NCI-H82 treated with DMSO at 0.1 percent for 48 hours (cell line): ENCODE measurements at regions not wholly inside any gene's neighbourhood (a gene's known extent, or its start where the extent isn't known, plus 50 kb on each side); places are given as distances from the start of the nearest gene placed in this dataset.

ENCODE experiments used
- DNase-seq: peaks from one replicate; lab custom pipeline; 2025; ENCODE audit not compliant: unreplicated experiment; lab: John Stamatoyannopoulos, UW

DNA sequence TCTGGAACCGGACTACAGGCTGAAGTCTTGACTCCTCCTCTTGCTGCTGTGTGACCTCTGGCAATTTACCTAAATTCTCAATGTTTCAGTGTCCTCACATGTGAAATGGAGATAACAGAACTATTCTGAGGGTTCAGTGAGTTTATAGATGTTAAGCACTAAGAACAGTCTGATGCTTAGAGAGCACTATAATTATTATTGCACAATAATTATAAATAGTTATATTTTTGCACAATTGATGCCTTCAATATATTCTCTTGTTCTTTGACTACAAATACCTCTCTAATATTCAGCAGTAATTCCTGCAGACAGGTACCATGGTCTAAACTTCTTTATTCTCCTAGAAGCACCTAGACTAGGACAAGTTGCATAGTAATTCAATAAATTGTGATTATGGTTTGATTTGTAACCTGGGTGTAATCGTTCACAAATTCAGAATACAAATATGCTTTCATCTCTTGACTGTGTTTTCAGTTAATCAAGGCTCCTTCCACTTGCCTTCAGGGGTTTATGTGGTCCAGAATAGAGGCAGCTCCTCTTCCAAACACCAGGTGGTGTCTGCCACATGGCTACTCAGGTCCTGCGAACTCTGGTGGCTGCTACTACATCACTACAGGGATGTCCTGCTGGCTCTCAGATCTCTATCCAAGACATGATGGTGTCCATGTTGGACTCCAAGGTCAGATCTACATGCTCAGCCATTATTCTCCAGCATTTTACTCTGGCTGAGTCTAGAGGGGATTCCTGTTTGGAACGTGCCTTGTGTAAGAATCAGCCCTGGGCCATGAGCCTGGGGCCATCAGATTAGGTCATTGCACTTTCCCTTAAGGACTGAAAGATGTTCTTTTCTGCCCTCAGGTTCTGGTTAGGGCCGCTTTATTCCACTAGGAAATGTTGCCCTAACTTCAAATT, 103.4 kb downstream of the QRFPR start:
- no peak for DNase-seq

DNA sequence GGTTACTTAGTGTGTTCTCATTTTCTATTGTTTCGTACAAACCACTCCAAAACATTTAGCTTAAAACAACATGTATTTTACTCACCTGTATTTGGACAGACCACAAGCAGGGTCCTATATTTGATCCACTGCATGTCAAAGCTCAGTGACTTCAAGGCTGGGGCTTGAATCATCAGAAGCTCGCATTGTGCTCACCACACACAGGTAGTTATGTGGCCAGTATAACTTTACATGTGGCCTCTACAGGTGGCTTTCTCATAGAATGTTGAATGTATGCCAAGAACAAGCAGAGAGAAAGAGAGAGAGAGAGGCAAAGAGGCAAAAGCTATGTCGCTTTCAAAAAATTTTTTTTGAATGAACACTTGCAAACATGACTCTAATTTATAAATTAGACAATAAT, 107.6 kb downstream of the QRFPR start:
- DNase-seq = no peak

DNA sequence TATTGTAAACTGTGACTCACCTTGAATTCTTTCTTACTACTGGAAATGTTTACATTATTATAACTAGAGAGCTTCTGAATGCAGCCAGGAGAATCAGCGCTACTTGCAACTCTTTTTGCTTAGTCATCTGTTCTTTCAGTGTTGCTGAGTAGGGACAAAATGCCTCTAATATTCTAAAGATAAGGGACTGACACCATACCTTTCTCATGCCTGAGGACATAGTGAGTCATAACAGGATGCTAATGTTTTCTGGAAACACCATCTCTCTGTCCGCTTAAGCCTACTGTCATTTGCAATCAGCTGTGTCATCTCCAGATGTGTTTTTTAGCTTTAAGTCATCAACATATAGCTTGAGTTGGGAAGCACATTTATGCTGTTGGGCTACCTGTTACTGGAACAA, 108.3 kb downstream of the QRFPR start:
- no peak for DNase-seq

DNA sequence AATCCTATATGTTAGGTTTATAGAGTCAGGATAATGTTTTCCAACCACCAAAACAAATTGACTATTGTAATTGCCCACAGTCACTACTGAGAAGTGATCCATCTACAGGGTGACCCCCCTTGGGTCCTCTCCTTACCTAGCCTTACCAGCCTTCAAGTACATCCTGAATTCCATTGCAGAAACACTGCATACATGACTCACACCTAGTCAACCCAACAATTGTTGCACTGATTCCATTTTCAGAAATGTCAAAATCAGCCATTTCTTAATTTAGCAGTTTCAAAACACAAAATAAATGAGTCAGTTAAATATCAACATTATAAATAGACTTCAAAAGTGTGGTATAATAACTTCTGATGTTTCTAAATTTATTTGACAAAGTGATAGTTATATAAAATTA, 106.3 kb upstream of the TNIP3 start:
- no peak for DNase-seq

DNA sequence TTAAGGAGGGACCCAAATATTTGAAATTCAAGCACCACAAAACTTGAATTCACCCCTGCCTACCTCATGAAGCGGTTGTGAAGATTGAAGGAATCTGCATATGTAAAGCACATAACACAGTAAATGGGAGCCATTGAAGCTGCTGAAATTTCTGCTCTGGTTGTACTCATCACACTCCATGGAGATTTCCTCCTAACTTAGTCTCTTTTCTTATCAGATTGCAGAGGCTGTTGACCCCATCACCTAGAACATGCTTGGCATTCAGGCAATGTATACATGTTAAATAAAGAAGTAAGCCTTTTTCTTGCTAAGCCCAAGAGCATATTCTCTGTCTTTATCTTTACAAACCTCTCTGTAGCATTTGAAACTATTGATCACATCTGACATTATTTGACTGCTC, 104.9 kb upstream of the TNIP3 start:
- DNase-seq = no peak

DNA sequence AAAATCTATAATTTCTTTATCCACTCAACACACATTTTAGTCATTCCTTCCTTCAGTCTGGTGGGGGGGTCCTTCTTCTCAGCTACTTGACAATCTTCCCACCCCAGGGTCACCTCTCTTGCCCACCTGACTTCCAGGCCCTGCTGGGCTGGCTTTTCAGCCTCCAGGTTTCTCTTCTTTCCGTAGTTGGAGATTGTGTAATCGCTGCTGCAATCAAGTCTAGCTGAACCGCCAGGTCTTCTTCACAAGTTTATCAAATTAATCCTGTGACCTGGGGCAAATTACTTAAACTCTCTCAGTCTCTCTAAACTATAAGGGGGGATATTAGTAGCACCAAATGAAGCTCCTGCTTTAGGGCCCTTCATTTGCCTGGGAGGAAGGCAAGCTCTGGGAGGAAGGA, 102.9 kb upstream of the TNIP3 start:
- no peak for DNase-seq

DNA sequence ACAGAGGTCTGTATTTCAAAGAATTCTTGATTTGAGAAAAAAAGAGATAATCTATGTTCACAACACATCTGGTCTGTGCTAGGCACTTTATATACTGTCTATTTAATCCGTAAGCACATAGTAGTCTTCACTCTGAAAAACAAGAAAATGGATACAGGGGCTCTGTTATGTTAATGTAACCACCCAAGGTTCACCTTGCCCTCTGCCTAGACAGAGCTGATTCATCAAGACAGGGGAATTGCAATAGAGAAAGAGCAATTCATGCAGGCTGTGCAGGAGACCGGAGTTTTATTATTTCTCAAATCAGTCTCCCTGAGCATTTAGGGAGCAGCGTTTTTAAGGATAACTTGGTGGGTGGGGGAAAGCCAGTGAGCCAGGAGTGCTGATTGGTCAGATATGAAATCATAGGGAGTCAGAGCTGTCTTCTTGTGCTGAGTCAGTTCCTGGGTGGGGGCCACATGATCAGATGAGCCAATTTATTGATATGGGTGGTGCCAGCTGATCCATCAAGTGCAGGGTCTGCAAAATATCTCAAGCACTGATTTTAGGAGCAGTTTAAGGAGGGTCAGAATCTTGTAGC, 92.9 kb upstream of the TNIP3 start:
- no peak for DNase-seq

DNA sequence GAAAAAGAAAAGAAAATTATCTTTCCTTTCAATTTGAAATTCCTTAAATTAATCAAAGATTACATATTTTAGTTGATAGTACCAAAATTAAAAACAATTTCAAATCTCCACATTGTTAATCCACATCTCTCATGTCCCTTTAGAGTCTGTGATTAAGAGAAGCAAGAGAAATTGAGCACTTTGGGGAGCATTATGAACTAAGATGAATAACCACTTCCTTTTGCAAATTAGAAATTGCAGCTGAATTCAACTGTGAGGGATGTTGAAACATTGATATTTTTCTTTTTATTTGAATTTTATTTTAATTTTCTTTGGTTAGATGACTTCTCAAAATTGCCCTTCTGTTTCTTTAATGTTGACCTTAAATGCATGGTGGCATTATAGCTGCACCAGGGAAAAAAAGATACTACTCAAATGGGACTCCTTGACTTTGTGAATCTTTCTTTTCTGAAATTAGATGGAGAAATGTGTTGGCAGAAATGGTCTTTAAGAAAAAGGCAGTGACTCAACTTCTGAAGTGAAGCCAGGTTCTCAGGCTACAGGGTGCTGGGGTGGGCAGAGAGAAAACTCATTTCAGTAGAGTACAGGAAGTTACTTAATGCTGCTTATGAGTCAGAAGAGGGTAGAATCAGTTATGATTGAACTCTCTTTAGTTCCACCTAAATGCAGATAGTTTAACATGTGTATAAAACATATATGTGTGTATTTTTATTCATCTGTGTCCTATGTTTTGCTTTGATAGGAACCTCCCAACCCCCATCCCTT, 92.0 kb upstream of the TNIP3 start:
- no peak for DNase-seq

DNA sequence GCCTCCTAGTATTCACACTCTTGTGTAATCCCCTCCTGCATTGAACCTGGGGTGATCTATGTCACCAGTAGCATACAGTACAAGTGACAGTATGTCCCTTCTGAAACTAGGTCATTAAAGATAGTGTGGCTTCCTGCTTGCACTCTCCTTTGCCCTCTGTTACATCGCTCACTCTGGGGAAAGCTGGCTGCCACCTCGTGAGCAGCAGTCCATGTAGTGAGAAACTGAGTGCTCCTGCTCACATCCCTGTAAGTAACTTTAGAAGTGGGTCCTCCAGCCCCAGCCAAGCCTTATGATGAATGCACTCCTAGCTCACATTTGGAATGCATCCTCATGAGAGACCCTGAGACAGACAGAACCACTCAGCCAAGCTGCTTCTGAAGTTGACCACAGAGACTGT, 89.8 kb upstream of the TNIP3 start:
- DNase-seq = no peak

DNA sequence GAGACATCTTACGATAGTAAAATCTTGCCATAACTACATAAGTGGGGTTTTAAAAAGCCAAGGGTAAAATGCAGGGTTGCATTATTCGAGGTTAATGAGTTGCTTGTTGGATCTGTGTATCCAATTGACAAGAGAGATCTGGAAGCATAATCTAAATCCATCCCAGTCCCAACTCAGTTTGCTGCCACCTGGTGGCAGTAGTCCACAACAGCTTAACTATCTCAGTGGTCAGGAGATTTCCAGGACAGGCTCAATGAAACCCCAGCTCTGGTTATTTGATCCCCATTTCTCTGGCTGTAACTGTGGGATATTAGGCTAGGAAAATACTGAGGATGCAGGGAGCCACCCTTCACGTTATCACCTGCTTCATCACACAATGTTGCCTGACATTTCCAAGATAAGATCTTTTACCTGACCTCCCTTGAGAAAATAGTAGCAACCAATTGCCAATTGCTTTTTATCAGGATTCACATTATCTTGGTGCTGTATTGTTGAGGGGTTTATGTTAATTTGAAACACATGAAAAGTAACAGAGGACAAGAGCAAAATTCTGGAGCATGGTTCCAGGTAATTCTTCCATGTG, 88.2 kb upstream of the TNIP3 start:
- peak; percentile 42 for DNase-seq

DNA sequence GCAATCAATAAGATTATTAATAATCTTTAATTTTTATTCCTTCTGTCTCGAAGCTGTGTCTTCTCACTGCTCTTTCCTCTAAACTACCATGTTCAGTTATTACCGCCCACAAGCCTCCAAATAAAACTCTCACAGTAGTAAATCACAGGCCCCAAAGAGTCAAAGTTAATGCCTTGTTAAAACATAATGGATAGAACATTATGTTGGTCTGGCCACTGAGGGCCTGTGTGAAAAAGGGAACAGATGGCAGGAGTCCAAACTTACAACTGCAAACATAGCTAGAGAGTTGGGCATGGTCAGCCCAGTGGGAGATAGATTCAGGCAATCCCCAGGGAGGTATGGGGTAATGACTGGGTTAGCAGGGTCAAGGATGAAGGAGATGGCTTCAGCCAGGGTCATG, 84.6 kb upstream of the TNIP3 start:
- no peak for DNase-seq

DNA sequence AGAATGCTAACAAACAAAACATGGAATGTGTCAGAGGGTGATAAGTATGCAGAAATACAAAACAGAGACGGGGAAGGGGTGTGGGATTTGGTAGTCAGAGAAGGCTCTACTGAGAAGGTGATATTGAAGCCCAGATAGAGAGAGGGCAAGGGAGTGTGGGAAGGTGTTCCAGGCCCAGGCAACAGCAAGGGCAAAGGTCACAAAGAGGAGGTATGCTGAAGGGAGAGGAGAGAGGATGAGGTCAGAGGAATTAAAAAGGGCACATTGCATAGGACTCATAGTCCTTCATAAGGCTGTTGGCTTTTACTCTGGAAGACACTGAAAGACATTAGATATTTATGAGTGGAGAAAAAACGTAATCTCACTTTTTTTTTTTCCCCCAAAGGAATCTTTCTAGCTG, 82.6 kb upstream of the TNIP3 start:
- DNase-seq = no peak

DNA sequence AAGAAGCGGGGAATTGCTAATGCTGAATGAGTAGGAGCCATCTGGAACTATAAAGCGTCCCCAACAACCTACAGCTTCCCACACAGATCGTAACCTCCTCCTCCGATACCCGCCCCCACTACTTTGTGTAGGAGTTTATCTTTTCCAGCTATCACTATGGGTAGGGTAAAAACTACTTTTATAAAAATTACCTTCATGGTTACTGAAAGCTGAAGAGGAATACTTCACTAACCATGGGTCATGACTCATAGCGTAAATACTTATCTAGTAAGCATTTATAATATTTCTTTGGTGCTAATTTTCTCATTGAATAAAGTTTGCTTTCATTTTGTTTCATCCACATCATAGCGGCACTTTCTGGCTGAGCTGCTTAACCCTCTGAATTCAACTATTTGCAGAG, 79.4 kb upstream of the TNIP3 start:
- no peak for DNase-seq

DNA sequence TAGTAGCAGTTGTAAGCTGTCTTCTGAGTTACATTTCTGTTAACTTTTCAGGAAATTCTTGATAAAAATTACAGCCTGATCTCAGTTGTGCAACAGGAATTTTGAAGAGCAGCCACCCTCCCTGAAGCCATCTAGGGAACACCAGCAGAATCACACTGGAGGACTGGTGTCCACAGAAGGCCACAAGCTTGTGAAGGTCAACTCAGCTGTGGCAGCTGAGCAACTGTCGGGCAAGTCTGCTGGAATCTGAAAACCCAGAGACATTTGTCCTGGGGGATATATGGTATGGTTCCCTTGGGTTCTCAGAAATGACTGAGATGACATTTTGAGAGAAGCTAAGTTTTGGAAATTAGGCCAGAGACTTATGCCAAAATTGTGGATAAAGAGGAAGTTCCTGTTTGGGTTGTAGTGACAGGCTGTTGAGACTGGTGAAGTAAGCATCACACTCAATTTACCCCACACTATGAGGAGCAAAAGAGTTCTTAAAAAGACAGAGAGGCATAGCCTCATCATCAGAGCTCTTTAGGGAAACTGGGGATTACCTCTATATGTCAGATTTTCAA, 78.1 kb upstream of the TNIP3 start:
- DNase-seq = no peak

DNA sequence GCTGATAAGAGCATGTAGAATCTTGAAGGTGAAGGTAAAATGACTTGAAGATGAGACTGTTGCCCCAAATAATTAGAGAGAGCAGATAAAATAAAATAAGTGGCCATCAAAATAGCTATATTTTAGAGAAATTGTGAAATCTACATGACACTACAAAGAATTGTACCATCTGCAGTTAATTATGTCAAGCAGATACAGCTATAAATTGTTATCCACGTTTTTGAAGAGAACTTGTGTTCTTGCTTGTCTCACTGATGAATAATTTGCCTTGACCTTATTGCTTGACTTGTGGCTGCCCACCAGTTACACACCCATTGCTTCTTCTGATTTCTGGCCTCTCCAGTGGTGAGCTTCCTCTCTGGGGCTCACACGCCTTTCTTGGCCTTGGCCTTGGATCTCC, 75.8 kb upstream of the TNIP3 start:
- no peak for DNase-seq

DNA sequence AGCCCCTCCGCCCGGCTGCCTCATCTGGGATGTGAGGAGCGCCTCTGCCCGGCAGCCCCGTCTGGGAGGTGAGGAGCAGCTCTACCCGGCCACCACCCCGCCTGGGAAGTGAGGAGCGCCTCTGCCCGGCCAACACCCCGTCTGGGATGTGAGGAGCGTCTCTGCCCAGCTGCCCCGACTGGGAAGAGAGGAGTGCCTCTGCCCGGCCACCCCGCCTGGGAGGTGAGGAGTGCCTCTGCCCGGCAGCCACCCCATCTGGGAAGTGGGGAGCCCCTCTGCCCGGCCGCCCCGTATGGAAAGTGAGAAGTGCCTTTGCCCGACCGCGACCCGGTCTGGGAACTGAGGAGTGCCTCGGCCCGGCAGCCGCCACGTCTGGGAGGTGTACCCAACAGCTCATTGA, 74.3 kb upstream of the TNIP3 start:
- DNase-seq = no peak

DNA sequence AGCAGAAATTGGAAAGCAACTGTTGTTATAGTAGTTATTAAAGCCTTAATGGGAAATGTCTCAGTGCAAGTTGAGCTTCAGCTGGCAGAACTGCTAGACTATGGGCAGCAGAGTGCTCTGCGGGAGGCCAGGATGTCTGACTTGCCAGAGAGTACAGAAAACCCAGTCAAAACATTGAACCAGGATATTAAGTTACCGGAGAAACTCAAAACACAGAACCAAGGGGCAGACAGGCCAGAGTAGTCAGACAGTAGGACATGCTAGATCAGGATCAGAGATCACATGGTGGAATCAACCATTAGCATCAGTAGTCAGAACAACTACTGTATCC, 72.9 kb upstream of the TNIP3 start:
- DNase-seq = no peak

DNA sequence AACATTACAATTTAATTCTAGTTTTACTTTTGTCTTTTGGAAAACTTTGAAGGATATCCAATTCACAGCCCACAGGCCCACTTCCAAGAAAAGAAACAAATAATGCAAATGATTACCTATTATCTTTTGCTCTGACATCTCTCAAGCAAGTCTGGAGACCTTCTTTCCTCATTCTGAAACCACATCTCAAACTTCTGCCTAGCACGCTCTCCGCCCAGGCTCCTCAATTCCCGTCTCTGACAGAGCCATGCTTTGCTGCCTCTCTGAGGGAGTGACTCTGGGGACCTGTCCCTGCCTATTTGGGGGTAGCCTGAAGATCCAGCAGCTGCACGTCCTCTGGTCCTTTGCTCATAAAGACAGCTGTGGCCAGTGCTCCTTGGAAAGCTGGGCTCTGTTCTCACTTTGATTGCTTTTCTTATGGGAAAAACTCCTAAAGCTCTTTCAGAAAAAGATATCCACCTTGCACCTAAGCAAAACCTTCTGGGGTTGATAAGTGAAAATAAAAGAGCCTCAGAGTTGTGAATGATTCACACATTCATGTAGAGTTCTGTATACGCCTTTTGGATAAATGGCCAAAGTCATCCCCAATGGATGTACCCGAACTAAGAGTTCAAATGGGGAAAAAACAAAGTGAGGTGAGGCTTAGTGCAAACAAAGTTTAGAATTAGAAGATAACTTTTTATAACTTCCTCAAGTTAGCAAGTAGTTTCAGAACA, 72.4 kb upstream of the TNIP3 start:
- no peak for DNase-seq

DNA sequence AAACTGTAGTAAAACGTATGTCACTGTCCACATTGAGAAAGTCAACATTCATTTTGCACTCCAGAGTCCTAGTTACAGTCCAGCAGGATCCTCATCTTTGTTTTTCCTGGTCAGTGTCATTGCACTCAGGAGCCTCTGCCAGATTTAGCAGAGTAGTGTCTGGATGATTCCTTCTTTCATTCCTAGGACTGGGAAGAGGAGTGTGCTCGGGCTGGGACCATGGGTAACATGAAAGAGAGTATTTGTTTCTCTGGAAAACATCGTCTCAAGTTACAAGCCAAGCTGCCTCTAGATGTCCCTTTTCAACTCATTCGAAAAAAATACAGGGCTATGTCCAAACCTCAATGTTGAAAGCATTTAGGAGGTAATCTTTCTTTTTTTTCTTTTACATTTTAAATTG, 69.9 kb upstream of the TNIP3 start:
- no peak for DNase-seq

DNA sequence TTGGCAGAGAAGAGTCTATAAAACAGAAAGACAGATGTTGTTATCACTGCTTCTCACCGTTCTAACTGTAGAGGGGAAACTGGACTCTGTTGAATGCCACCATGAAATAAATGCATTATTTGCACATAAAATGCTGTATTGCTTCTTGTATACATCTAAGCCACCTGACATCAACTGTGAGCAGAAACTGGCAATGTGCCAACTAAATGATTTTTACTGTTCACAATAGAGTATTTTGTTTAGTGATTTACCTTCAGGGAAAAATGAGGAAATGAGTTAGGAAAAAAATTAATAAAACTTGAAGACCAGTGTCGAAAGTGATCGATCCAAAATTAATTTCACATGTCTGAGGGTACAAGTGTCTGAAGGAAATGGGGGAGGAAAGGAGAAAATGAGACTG, 65.9 kb upstream of the TNIP3 start:
- no peak for DNase-seq

DNA sequence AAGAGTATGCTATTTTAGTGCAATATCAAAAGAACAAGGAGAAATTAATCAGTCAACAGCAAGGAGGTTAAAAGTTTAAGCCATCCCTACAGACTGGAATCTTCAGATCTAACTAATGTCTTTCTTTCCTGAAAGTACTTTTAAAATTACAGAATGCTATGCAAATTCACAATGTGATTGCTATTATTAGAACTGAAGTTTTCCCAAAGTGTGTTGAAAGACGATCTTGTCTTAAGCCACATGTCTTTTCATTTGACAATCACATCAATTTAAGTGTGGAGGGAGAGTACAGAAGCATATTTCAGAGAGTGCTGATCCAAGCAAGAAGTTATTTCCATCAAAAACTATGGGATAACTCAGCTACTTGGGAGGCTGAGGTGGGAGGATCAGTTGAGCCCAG, 64.7 kb upstream of the TNIP3 start:
- DNase-seq = no peak
